Fibroblast of the conjunctiva (primary cell): ENCODE measurements at regions not wholly inside any gene's neighbourhood (a gene's known extent, or its start where the extent isn't known, plus 50 kb on each side); places are given as distances from the start of the nearest gene placed in this dataset.

ENCODE experiments used
- DNase-seq: peaks from one replicate; pipeline ENCODE4 v3.0.0-alpha.2; 2010; ENCODE audit warnings: low read depth

- no peak for DNase-seq
Measured at GRCh38 chr1:114224196-114224907, 70.7 kb upstream of the SYT6 start.

GRCh38 chr1:114222920-114223319, 69.3 kb upstream of the SYT6 start:
- no peak for DNase-seq

- DNase-seq = no peak
Measured at GRCh38 chr1:114219172-114219868, 65.7 kb upstream of the SYT6 start.

- DNase-seq = no peak
Measured at GRCh38 chr1:114218361-114219171, 64.9 kb upstream of the SYT6 start.

GRCh38 chr1:114216431-114217173, 62.9 kb upstream of the SYT6 start:
- DNase-seq = no peak

GRCh38 chr1:114215436-114215835, 61.8 kb upstream of the SYT6 start:
- no peak for DNase-seq

GRCh38 chr1:114214016-114214415, 60.3 kb upstream of the SYT6 start:
- no peak for DNase-seq

- no peak for DNase-seq
Measured at GRCh38 chr1:114209971-114210370, 56.3 kb upstream of the SYT6 start.

GRCh38 chr1:114208714-114209113, 55.0 kb upstream of the SYT6 start:
- no peak for DNase-seq

GRCh38 chr1:114208106-114208505, 54.4 kb upstream of the SYT6 start:
- DNase-seq = no peak

- no peak for DNase-seq
Measured at GRCh38 chr1:114207635-114208034, 54.0 kb upstream of the SYT6 start.

GRCh38 chr1:114206392-114206791, 52.7 kb upstream of the SYT6 start:
- DNase-seq = no peak

GRCh38 chr1:114203595-114204128, 50.0 kb upstream of the SYT6 start:
- no peak for DNase-seq
